ENCODE measurements at regions not wholly inside any gene's neighbourhood (a gene's known extent, or its start where the extent isn't known, plus 50 kb on each side); places are given as distances from the start of the nearest gene placed in this dataset.

DNA sequence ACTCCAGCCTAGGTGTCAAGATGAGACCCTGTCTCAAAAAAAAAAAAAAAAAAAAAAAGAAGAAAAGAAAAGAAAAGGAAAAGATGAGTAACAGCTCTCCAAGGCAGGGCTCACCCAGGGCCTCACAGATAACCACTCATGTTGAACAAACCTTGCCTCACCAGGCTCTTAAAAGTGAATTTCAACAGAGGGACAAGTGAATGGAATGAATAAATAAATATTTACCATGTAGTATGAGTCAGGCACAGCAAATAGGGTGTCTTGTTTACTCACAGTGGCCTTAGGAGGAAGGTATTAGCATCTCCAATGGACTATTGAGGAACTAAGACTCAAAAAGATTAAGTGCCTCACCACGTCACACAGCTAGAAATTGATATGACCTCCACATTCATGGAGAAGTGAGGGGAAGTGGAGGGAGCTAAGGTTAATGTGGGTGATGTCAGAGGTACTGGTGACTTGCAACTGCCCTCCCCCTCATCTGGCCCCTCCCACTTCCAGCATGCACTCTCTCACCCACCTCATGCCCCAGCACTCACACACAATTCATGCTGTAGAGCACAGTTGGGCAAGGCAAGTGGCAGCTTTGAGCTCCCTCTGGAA lies 255.5 kb downstream of the UACA start:
- in situ Hi-C loops (cut with MboI; ENCODE audit: low pct_ligation_motif_present in 1 of 4, low pct_unique_long_range_greater_than_20kb in 1 of 4, low sequenced_read_pairs in 3 of 4) (no loop called here), intact Hi-C loops (cut with DNase I; ENCODE audit: low total_unique reads) (no loop called here)
- WGBS, 2 donors (ENCODE audit: low coverage in 1 of 2) = 83 to 85% methylated on average over 1 of the region's 1 CpG
- DNase-seq = no peak
- Histone ChIP-seq H3K36me3 (no peaks in the 10 kb centered on the region), H3K27ac (no peak overlapping the region), H3K4me3 (no peak overlapping the region), H3K9me3 (peaks cover 9 to 13% of the 10 kb centered on the region in 2 donors), H3K4me1 (peaks cover 0 to 29% (median 19%) of the 10 kb centered on the region in 4 donors), H3K27me3 (no peaks in the 10 kb centered on the region)
- TF ChIP-seq, protein P1, sequence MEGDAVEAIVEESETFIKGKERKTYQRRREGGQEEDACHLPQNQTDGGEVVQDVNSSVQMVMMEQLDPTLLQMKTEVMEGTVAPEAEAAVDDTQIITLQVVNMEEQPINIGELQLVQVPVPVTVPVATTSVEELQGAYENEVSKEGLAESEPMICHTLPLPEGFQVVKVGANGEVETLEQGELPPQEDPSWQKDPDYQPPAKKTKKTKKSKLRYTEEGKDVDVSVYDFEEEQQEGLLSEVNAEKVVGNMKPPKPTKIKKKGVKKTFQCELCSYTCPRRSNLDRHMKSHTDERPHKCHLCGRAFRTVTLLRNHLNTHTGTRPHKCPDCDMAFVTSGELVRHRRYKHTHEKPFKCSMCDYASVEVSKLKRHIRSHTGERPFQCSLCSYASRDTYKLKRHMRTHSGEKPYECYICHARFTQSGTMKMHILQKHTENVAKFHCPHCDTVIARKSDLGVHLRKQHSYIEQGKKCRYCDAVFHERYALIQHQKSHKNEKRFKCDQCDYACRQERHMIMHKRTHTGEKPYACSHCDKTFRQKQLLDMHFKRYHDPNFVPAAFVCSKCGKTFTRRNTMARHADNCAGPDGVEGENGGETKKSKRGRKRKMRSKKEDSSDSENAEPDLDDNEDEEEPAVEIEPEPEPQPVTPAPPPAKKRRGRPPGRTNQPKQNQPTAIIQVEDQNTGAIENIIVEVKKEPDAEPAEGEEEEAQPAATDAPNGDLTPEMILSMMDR (IDR thresholded peaks at IDR 0.05) = no peak
- TF ChIP-seq EP300 (IDR thresholded peaks at IDR 0.05; ENCODE audit: low read depth) = no peak
- TF ChIP-seq POLR2A (IDR thresholded peaks at IDR 0.05) = no peak
- TF ChIP-seq POLR2AphosphoS5 (IDR thresholded peaks at IDR 0.05) = no peak

DNA sequence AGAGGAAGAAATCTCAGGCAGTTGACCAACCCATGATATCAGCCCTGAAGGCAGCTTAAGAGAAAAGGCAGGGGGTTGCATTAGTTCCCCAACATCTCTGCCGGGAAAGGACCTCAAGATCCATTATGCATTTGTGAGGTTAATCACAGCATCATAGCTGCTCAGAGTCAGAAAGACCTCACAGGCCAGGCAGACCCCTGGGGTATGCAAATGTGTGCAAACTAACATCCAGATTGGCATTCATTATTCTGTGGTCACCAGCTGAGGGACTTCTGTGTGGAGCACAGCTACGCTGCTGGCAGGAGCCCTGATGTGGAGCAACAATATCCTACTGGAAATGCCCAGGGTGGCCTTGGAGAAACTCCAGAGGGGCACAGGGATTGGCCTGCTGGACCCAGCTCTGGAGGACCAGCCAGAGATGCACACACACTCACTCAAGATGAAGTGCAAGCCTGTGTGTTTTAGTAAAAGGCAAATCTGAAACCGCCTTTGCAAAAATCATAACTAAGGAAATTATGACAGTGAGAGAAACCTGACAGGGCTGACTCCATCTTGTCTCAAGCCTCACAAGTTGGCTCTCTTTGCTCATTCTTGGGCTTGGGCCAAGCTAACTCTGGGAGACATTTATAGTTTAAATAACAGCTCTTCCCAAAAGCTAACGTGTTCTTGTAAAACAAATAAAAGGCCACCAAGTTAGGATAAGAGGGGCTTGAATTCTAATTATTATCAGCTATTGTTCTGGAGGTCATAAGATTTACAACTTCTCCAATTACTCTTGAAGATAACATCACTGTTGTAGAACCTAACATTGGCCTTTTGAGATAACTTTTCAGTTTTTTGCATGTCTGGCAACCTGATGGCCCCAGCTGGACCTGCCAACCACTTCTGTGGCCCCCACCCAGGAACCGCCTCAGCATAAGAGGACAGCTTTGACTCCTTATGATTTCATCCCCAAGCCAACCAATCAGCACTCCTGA lies 257.1 kb downstream of the UACA start:
- WGBS, 2 donors (ENCODE audit: low coverage in 1 of 2) = 45 to 78% methylated on average over 2 to 5 of the region's 5 CpGs
- Histone ChIP-seq H3K4me3 (no peak overlapping the region), H3K9me3 (peaks cover 9 to 13% of the 10 kb centered on the region in 2 donors), H3K4me1 (peaks cover 0 to 29% (median 19%) of the 10 kb centered on the region in 4 donors), H3K27ac (no peak overlapping the region), H3K36me3 (no peaks in the 10 kb centered on the region), H3K27me3 (no peaks in the 10 kb centered on the region)
- in situ Hi-C loops (cut with MboI; ENCODE audit: low pct_ligation_motif_present in 1 of 4, low pct_unique_long_range_greater_than_20kb in 1 of 4, low sequenced_read_pairs in 3 of 4) (no loop called here), intact Hi-C loops (cut with DNase I; ENCODE audit: low total_unique reads) (no loop called here)
- TF ChIP-seq, protein P1 (IDR thresholded peaks at IDR 0.05) = no peak
- TF ChIP-seq POLR2A (IDR thresholded peaks at IDR 0.05) = no peak
- no peak for TF ChIP-seq POLR2AphosphoS5 (IDR thresholded peaks at IDR 0.05)
- TF ChIP-seq EP300 (IDR thresholded peaks at IDR 0.05; ENCODE audit: low read depth) = no peak
- no peak for DNase-seq

DNA sequence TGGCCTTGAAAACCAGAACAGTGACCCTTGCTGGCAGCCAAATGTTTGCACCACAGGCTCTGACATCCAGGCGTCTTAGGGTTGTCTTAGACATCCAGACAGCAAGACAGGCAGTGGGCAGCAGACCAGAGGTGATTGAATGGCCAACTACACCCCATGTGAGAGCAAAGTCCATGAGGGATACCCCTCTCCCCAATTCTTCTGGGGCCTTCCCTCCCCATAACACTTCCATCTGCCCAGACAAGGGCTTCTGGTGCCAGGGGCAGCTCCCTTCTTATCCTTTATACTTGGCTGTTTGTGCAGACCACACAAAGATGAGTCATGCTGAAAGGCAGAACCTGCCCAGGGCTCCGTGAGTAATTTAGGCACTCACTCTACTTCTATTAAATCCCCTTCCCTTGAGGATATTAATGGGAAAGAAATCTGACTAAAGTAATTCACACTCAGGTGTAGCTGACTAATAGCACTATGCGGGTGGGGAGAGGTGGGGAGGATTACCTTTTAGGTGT lies 257.9 kb downstream of the UACA start:
- WGBS, 2 donors (ENCODE audit: low coverage in 1 of 2) = 31 to 56% methylated on average over 2 to 3 of the region's 3 CpGs

More for the DNA sequence above, 257.9 kb downstream of the UACA start:
- Histone ChIP-seq H3K9me3 (peaks cover 4 to 8% of the 10 kb centered on the region in 2 donors), H3K36me3 (no peaks in the 10 kb centered on the region), H3K27me3 (no peaks in the 10 kb centered on the region), H3K27ac (no peak overlapping the region), H3K4me3 (no peak overlapping the region), H3K4me1 (peaks cover 0 to 29% (median 19%) of the 10 kb centered on the region in 4 donors)
- intact Hi-C loops (cut with DNase I; ENCODE audit: low total_unique reads) (no loop called here), in situ Hi-C loops (cut with MboI; ENCODE audit: low pct_ligation_motif_present in 1 of 4, low pct_unique_long_range_greater_than_20kb in 1 of 4, low sequenced_read_pairs in 3 of 4) (no loop called here)
- no peak for DNase-seq
- TF ChIP-seq POLR2AphosphoS5 (IDR thresholded peaks at IDR 0.05) (no peak), EP300 (IDR thresholded peaks at IDR 0.05; ENCODE audit: low read depth) (no peak), POLR2A (IDR thresholded peaks at IDR 0.05) (no peak)
- TF ChIP-seq, protein P1 (IDR thresholded peaks at IDR 0.05) = no peak

All from transverse colon (tissue), 4 donors.